ENCODE measurements at regions not wholly inside any gene's neighbourhood (a gene's known extent, or its start where the extent isn't known, plus 50 kb on each side); places are given as distances from the start of the nearest gene placed in this dataset.

GRCh38 chr2:147547440-147547839, 297.4 kb upstream of the ACVR2A start:
- peak; percentile 75 for DNase-seq

GRCh38 chr2:147546109-147546508, 298.7 kb upstream of the ACVR2A start:
- no peak for DNase-seq

- DNase-seq, result peak; percentile 62
Observed at GRCh38 chr2:147543056-147543455, 301.8 kb upstream of the ACVR2A start.

- DNase-seq, result no peak
Observed at GRCh38 chr2:147542351-147542750, 302.5 kb upstream of the ACVR2A start.

- DNase-seq, result no peak
Observed at GRCh38 chr2:147541314-147541713, 303.5 kb upstream of the ACVR2A start.

- peak; percentile 61 for DNase-seq
Observed at GRCh38 chr2:147538821-147539220, 306.0 kb upstream of the ACVR2A start.

- peak; percentile 90 for DNase-seq
Observed at GRCh38 chr2:147538088-147538487, 306.7 kb upstream of the ACVR2A start.

- DNase-seq, result no peak
Observed at GRCh38 chr2:147531269-147531668, 313.6 kb upstream of the ACVR2A start.

GRCh38 chr2:147530033-147530432, 314.8 kb upstream of the ACVR2A start:
- DNase-seq, result no peak

GRCh38 chr2:147525819-147526489, 318.9 kb upstream of the ACVR2A start:
- no peak for DNase-seq

- no peak for DNase-seq
Observed at GRCh38 chr2:147524912-147525311, 319.9 kb upstream of the ACVR2A start.

- no peak for DNase-seq
Observed at GRCh38 chr2:147523415-147523814, 321.4 kb upstream of the ACVR2A start.

GRCh38 chr2:147521936-147522335, 322.9 kb upstream of the ACVR2A start:
- no peak for DNase-seq

- DNase-seq, result no peak
Observed at GRCh38 chr2:147520817-147521216, 324.0 kb upstream of the ACVR2A start.

GRCh38 chr2:147519178-147519577, 325.7 kb upstream of the ACVR2A start:
- no peak for DNase-seq

- no peak for DNase-seq
Observed at GRCh38 chr2:147515213-147515612, 329.6 kb upstream of the ACVR2A start.

- DNase-seq, result no peak
Observed at GRCh38 chr2:147512206-147512605, 332.6 kb upstream of the ACVR2A start.

- DNase-seq, result peak; percentile 22
Observed at GRCh38 chr2:147511491-147511948, 333.3 kb upstream of the ACVR2A start.

- DNase-seq, result no peak
Observed at GRCh38 chr2:147509821-147510220, 335.0 kb upstream of the ACVR2A start.

GRCh38 chr2:147506889-147507288, 337.9 kb upstream of the ACVR2A start:
- DNase-seq, result no peak

GRCh38 chr2:147502711-147503290, 342.0 kb upstream of the ACVR2A start:
- DNase-seq, result no peak

- no peak for DNase-seq
Observed at GRCh38 chr2:147501968-147502367, 342.9 kb upstream of the ACVR2A start.

- no peak for DNase-seq
Observed at GRCh38 chr2:147500819-147501395, 343.9 kb upstream of the ACVR2A start.

- no peak for DNase-seq
Observed at GRCh38 chr2:147500229-147500628, 344.6 kb upstream of the ACVR2A start.

Measured in fibroblast of skin of right biceps (primary cell).